ENCODE measurements at regions not wholly inside any gene's neighbourhood (a gene's known extent, or its start where the extent isn't known, plus 50 kb on each side); places are given as distances from the start of the nearest gene placed in this dataset.

- in situ Hi-C loops (cut with MboI) = no loop called here
- FAIRE-seq (no peak), ATAC-seq (no peak), DNase-seq (ENCODE audit: low read depth, low spot score) (no peak)
- Histone ChIP-seq H3K27ac (ENCODE audit: control insufficient read depth, insufficient read depth) (no peak overlapping the region), H3K36me3 (ENCODE audit: control insufficient read depth in 2 of 2, insufficient read depth in 2 of 2, low read length in 1 of 2) (no peaks in the 10 kb centered on the region), H2AFZ (ENCODE audit: control insufficient read depth, low read depth, low read length) (no peak overlapping the region), H3K79me2 (ENCODE audit: control insufficient read depth, insufficient read depth, low read length) (no peaks in the 10 kb centered on the region), H3K27me3 (replicated peaks in 1 of 2; ENCODE audit: control insufficient read depth in 2 of 2, insufficient read depth in 2 of 2, low read length in 1 of 2) (no peaks in the 10 kb centered on the region), H3K4me2 (ENCODE audit: control insufficient read depth, insufficient read depth) (no peak overlapping the region), H3K9me3 (replicated peaks; ENCODE audit: control insufficient read depth, insufficient read depth, low read length) (no peaks in the 10 kb centered on the region), H4K20me1 (ENCODE audit: control insufficient read depth, insufficient read depth) (no peaks in the 10 kb centered on the region), H3K9ac (ENCODE audit: control insufficient read depth, insufficient read depth, low read length) (no peak overlapping the region), H3K4me1 (ENCODE audit: control insufficient read depth, insufficient read depth, low read length) (no peaks in the 10 kb centered on the region), H3K4me3 (no peak overlapping the region)
- BruUV-seq (replicated peaks) = no TSS peak
- CTCF ChIA-PET = no interaction called here
- RAD21 ChIA-PET (ENCODE audit: unreplicated experiment) = no interaction called here
- intact Hi-C loops (cut with micrococcal nuclease; ENCODE audit: unreplicated experiment) = no loop called here
- POLR2A ChIA-PET = no interaction called here
- SMC1A ChIA-PET (ENCODE audit: uncharacterized antibody, unreplicated experiment) = no interaction called here
- TF ChIP-seq JUND (IDR thresholded peaks at IDR 0.05; ENCODE audit: low read depth, low read length) (no peak), NFYB (IDR thresholded peaks at IDR 0.05; ENCODE audit: insufficient read depth, low read depth, low read length) (no peak), GATAD2B (conservative IDR thresholded peaks at IDR 0.05; ENCODE audit: low read depth) (no peak), TCF12 (IDR thresholded peaks at IDR 0.05; ENCODE audit: low read depth, low read length) (no peak), SIN3A (IDR thresholded peaks at IDR 0.05; ENCODE audit: low read depth, low read length) (no peak), MTA3 (IDR thresholded peaks at IDR 0.05; ENCODE audit: borderline replicate concordance, low read length) (no peak), BHLHE40 (IDR thresholded peaks at IDR 0.05; ENCODE audit: borderline replicate concordance in 1 of 2, low read depth in 2 of 2, low read length in 1 of 2) (no peak), NBN (IDR thresholded peaks at IDR 0.05) (no peak), PAX5 (IDR thresholded peaks at IDR 0.05; ENCODE audit: borderline replicate concordance, low read depth, low read length) (no peak), SREBF2 (IDR thresholded peaks at IDR 0.05; ENCODE audit: low read length) (no peak), MAX (IDR thresholded peaks at IDR 0.05; ENCODE audit: low read depth, low read length) (no peak), BRCA1 (IDR thresholded peaks at IDR 0.05; ENCODE audit: low read depth, low read length) (no peak), ETV6 (conservative IDR thresholded peaks at IDR 0.05 in 1 of 2, IDR thresholded peaks at IDR 0.05 in 1 of 2; ENCODE audit: borderline replicate concordance in 1 of 2, low read depth in 1 of 2) (no peak), ZNF384 (IDR thresholded peaks at IDR 0.05; ENCODE audit: borderline replicate concordance, low read depth, low read length) (no peak)
Measured at GRCh38 chr6:48606618-48607017, 495.6 kb upstream of the PTCHD4 start.

All from GM12878 (cell line).